SK-N-MC (cell line): ENCODE measurements at regions not wholly inside any gene's neighbourhood (a gene's known extent, or its start where the extent isn't known, plus 50 kb on each side); places are given as distances from the start of the nearest gene placed in this dataset.

ENCODE experiments used
- EZH2 ChIP-seq: fragments of 200-600 bp; sonication (generic); IDR thresholded peaks from one replicate; pipeline ENCODE4 v1.6.1; 2017; ENCODE audit warnings: antibody characterized with exemption
- POLR2AphosphoS5 ChIP-seq: IDR thresholded peaks from 2 replicates; pipeline ENCODE4 v1.6.1; 2012; ENCODE audit warnings: mild to moderate bottlenecking, low read depth, low read length, borderline replicate concordance

- no peak for TF ChIP-seq EZH2
- no peak for TF ChIP-seq POLR2AphosphoS5
These were observed 162.6 kb upstream of the INTU start for GRCh38 chr4:127469959-127470809.
